ENCODE measurements at regions not wholly inside any gene's neighbourhood (a gene's known extent, or its start where the extent isn't known, plus 50 kb on each side); places are given as distances from the start of the nearest gene placed in this dataset.

DNA sequence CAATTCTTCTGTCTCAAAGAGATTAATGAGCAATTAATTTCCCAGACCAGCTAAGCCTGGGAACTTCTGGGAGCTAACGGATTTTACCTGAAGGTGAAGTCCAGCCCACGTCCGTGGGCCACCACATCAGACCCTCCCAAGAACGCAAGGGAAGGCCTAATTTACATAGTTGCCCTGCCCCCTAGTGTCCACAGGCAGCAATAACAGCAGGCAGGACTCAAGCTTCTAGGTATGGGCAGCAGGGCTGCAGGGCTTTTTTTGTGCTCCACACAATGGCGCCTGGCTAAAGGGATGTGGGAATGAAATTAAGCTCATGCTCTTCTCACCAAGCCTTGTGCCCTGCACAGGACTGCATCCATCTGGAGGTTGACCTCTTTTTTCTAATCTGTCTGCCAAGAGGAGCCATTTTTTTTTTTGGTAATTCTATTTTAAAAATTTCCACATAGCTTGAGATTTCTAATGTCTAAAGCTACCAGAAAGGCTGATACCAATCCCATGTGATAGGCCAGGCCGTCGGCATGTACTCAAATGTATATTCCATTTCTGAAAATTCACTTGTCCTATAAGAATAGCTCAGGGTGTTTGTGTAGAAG, 111.9 kb upstream of the TMEM164 start:
- H3K27ac ChIP-seq (ENCODE audit: control insufficient read depth, insufficient read depth): no peak overlapping the region
- peaks cover 16% of the 10 kb centered on the region for H3K4me1 ChIP-seq (ENCODE audit: control insufficient read depth, insufficient read depth, low read length)
- ChIA-PET POLR2A (interaction anchor here (0.6 to 1.1 kb wide), 4 partner anchors 11 to 405 kb away, joined by 3 to 4 read pairs (median 3); no protein-coding TSS in a partner anchor), SMC1A (ENCODE audit: uncharacterized antibody, unreplicated experiment) (interaction anchor here (0.6 to 6.8 kb wide), 46 partner anchors 11 to 1193 kb away, joined by 3 to 137 read pairs (median 4); no protein-coding TSS in a partner anchor), RAD21 (ENCODE audit: unreplicated experiment) (interaction anchor here (0.8 to 4.6 kb wide), 30 partner anchors 12 to 1217 kb away, joined by 3 to 74 read pairs (median 5); no protein-coding TSS in a partner anchor), CTCF (interaction anchor here (0.6 to 9.0 kb wide), 91 partner anchors 8 to 1306 kb away, joined by 3 to 202 read pairs (median 4); partner anchors contain the start of gene GUCY2F)
- H4K20me1 ChIP-seq (ENCODE audit: control insufficient read depth, insufficient read depth): no peaks in the 10 kb centered on the region
- H3K79me2 ChIP-seq (ENCODE audit: control insufficient read depth, insufficient read depth, low read length): no peaks in the 10 kb centered on the region
- H3K36me3 ChIP-seq (ENCODE audit: control insufficient read depth in 2 of 2, insufficient read depth in 2 of 2, low read length in 1 of 2): no peaks in the 10 kb centered on the region
- H3K9ac ChIP-seq (ENCODE audit: control insufficient read depth, insufficient read depth, low read length): no peak overlapping the region
- H3K4me3 ChIP-seq: no peak overlapping the region
- peak; percentile 77 for ATAC-seq
- WGBS (ENCODE audit: insufficient coverage, insufficient replicate concordance, low lambda C conversion rate, missing lambda C conversion rate): 3% methylated on average over 7 of the region's 7 CpGs
- DNase-seq (ENCODE audit: low read depth, low spot score): no peak
- intact Hi-C loops (cut with micrococcal nuclease; ENCODE audit: unreplicated experiment): loop anchor here (1.0 kb wide), 1 partner anchor 405 kb away; no protein-coding TSS in a partner anchor
- no peak overlapping the region for H2AFZ ChIP-seq (ENCODE audit: control insufficient read depth, low read depth, low read length)
- peak; percentile 84 for FAIRE-seq
- BruUV-seq (replicated peaks): no TSS peak
- in situ Hi-C loops (cut with MboI): no loop called here
- H3K9me3 ChIP-seq (replicated peaks; ENCODE audit: control insufficient read depth, insufficient read depth, low read length): no peaks in the 10 kb centered on the region
- no peaks in the 10 kb centered on the region for H3K27me3 ChIP-seq (replicated peaks in 1 of 2; ENCODE audit: control insufficient read depth in 2 of 2, insufficient read depth in 2 of 2, low read length in 1 of 2)
- H3K4me2 ChIP-seq (ENCODE audit: control insufficient read depth, insufficient read depth): no peak overlapping the region; the same call in 1 of the 2 replicates
- TF ChIP-seq NRF1 (conservative IDR thresholded peaks at IDR 0.05; ENCODE audit: low read depth, low read length) (no peak), POU2F2 (IDR thresholded peaks at IDR 0.05; ENCODE audit: borderline replicate concordance, low read depth, low read length) (peak; percentile 93; the same call in 2 of the 3 replicates), ZNF384 (IDR thresholded peaks at IDR 0.05; ENCODE audit: borderline replicate concordance, low read depth, low read length) (no peak), EGR1 (IDR thresholded peaks at IDR 0.05; ENCODE audit: borderline replicate concordance in 1 of 2, low read depth in 2 of 2, low read length in 2 of 2) (no peak), SMARCA5 (IDR thresholded peaks at IDR 0.05) (peak; percentile 49; the same call in 1 of the 2 replicates), SMC3 (IDR thresholded peaks at IDR 0.05; ENCODE audit: borderline replicate concordance, low read length) (peak; percentile 60), SREBF2 (IDR thresholded peaks at IDR 0.05; ENCODE audit: low read length) (no peak), YY1 (IDR thresholded peaks at IDR 0.05; ENCODE audit: low read depth, low read length) (peak; percentile 69; the same call in 1 of the 2 replicates), FOXK2 (IDR thresholded peaks at IDR 0.05) (no peak), BCL11A (IDR thresholded peaks at IDR 0.05; ENCODE audit: low read depth, low read length) (no peak), SIN3A (IDR thresholded peaks at IDR 0.05; ENCODE audit: low read depth, low read length) (no peak), MXI1 (IDR thresholded peaks at IDR 0.05; ENCODE audit: low read depth, low read length) (no peak)
- TF ChIP-seq, protein P1, sequence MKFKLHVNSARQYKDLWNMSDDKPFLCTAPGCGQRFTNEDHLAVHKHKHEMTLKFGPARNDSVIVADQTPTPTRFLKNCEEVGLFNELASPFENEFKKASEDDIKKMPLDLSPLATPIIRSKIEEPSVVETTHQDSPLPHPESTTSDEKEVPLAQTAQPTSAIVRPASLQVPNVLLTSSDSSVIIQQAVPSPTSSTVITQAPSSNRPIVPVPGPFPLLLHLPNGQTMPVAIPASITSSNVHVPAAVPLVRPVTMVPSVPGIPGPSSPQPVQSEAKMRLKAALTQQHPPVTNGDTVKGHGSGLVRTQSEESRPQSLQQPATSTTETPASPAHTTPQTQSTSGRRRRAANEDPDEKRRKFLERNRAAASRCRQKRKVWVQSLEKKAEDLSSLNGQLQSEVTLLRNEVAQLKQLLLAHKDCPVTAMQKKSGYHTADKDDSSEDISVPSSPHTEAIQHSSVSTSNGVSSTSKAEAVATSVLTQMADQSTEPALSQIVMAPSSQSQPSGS (IDR thresholded peaks at IDR 0.05; ENCODE audit: low read length): no peak
- TF ChIP-seq, protein P2, sequence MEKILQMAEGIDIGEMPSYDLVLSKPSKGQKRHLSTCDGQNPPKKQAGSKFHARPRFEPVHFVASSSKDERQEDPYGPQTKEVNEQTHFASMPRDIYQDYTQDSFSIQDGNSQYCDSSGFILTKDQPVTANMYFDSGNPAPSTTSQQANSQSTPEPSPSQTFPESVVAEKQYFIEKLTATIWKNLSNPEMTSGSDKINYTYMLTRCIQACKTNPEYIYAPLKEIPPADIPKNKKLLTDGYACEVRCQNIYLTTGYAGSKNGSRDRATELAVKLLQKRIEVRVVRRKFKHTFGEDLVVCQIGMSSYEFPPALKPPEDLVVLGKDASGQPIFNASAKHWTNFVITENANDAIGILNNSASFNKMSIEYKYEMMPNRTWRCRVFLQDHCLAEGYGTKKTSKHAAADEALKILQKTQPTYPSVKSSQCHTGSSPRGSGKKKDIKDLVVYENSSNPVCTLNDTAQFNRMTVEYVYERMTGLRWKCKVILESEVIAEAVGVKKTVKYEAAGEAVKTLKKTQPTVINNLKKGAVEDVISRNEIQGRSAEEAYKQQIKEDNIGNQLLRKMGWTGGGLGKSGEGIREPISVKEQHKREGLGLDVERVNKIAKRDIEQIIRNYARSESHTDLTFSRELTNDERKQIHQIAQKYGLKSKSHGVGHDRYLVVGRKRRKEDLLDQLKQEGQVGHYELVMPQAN (conservative IDR thresholded peaks at IDR 0.05): no peak
- TF ChIP-seq, protein P3, sequence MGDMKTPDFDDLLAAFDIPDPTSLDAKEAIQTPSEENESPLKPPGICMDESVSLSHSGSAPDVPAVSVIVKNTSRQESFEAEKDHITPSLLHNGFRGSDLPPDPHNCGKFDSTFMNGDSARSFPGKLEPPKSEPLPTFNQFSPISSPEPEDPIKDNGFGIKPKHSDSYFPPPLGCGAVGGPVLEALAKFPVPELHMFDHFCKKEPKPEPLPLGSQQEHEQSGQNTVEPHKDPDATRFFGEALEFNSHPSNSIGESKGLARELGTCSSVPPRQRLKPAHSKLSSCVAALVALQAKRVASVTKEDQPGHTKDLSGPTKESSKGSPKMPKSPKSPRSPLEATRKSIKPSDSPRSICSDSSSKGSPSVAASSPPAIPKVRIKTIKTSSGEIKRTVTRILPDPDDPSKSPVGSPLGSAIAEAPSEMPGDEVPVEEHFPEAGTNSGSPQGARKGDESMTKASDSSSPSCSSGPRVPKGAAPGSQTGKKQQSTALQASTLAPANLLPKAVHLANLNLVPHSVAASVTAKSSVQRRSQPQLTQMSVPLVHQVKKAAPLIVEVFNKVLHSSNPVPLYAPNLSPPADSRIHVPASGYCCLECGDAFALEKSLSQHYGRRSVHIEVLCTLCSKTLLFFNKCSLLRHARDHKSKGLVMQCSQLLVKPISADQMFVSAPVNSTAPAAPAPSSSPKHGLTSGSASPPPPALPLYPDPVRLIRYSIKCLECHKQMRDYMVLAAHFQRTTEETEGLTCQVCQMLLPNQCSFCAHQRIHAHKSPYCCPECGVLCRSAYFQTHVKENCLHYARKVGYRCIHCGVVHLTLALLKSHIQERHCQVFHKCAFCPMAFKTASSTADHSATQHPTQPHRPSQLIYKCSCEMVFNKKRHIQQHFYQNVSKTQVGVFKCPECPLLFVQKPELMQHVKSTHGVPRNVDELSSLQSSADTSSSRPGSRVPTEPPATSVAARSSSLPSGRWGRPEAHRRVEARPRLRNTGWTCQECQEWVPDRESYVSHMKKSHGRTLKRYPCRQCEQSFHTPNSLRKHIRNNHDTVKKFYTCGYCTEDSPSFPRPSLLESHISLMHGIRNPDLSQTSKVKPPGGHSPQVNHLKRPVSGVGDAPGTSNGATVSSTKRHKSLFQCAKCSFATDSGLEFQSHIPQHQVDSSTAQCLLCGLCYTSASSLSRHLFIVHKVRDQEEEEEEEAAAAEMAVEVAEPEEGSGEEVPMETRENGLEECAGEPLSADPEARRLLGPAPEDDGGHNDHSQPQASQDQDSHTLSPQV (IDR thresholded peaks at IDR 0.05): no peak
